ENCODE measurements at regions not wholly inside any gene's neighbourhood (a gene's known extent, or its start where the extent isn't known, plus 50 kb on each side); places are given as distances from the start of the nearest gene placed in this dataset.

DNA sequence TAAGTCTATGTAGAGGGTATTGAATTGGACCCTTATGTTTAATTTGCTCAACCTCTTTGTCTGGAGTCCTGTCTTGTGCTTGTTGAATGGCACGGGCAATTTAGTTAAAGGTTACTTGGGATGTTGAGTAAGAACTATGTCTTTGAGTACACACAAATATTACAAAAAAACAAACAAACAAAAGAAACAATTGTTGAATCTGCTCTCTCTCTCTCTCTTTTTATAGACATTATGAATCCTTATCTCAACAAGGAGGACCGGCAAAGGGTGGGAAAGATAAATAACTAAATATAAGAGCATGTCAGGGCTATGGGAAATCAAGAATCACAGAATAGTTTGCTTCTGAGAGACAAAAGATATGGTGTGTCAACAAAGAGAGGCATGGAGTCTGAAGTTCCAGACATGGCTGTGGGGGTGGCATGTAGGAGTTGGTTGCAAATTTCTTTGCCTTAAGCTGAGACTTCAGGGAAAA, 608.6 kb downstream of the UTRN start:
- Histone ChIP-seq H3K36me3 (replicated peaks in 1 of 2; ENCODE audit: control extremely low read depth in 1 of 2, control insufficient read depth in 1 of 2, extremely low read depth in 1 of 2, insufficient read depth in 2 of 2, low read length in 1 of 2) (no peaks in the 10 kb centered on the region), H3K27me3 (replicated peaks in 1 of 4; ENCODE audit: control extremely low read depth in 1 of 4, control insufficient read depth in 3 of 4, insufficient read depth in 4 of 4, low read length in 3 of 4) (no peaks in the 10 kb centered on the region), H3K27ac (ENCODE audit: low read length in 2 of 2) (no peak overlapping the region), H3K9me3 (ENCODE audit: control extremely low read depth in 1 of 3, control insufficient read depth in 2 of 3, insufficient read depth in 1 of 3, low read length in 2 of 3) (no peaks in the 10 kb centered on the region), H3K9ac (ENCODE audit: low read length) (no peak overlapping the region), H3K4me1 (ENCODE audit: control insufficient read depth in 2 of 2, insufficient read depth in 2 of 2, low read length in 2 of 2) (no peaks in the 10 kb centered on the region), H3K4me3 (ENCODE audit: control extremely low read depth in 1 of 5, extremely low read depth in 1 of 5, insufficient read depth in 1 of 5, low read depth in 2 of 5, low read length in 4 of 5) (no peak overlapping the region), H4K20me1 (ENCODE audit: control insufficient read depth, insufficient read depth, low read length, poor library complexity, severe bottlenecking) (no peaks in the 10 kb centered on the region), H3K79me2 (ENCODE audit: control insufficient read depth, insufficient read depth, low read length) (no peaks in the 10 kb centered on the region), H2AFZ (ENCODE audit: insufficient read depth, low read depth, low read length, poor library complexity, severe bottlenecking) (no peak overlapping the region), H3K4me2 (replicated peaks; ENCODE audit: low read depth, low read length, poor library complexity, severe bottlenecking) (no peak overlapping the region)
- Mint-ChIP-seq H3K9me3 (ENCODE audit: insufficient read depth) (no peaks in the 10 kb centered on the region), H3K4me1 (no peaks in the 10 kb centered on the region), H3K4me3 (no peak overlapping the region), H3K27ac (no peak overlapping the region), H3K27me3 (no peaks in the 10 kb centered on the region)
- TF ChIP-seq, protein P1, sequence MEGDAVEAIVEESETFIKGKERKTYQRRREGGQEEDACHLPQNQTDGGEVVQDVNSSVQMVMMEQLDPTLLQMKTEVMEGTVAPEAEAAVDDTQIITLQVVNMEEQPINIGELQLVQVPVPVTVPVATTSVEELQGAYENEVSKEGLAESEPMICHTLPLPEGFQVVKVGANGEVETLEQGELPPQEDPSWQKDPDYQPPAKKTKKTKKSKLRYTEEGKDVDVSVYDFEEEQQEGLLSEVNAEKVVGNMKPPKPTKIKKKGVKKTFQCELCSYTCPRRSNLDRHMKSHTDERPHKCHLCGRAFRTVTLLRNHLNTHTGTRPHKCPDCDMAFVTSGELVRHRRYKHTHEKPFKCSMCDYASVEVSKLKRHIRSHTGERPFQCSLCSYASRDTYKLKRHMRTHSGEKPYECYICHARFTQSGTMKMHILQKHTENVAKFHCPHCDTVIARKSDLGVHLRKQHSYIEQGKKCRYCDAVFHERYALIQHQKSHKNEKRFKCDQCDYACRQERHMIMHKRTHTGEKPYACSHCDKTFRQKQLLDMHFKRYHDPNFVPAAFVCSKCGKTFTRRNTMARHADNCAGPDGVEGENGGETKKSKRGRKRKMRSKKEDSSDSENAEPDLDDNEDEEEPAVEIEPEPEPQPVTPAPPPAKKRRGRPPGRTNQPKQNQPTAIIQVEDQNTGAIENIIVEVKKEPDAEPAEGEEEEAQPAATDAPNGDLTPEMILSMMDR (IDR thresholded peaks at IDR 0.05), result no peak
- TF ChIP-seq EZH2 (IDR thresholded peaks at IDR 0.05; ENCODE audit: borderline replicate concordance, insufficient read depth, low read depth, low read length, poor library complexity, severe bottlenecking), result no peak
- ChIA-PET POLR2A (no interaction called here), CTCF (no interaction called here)
- WGBS (ENCODE audit: insufficient coverage), result no CpG with 5 or more reads among the region's 2 CpGs
- DNase-seq, result no peak
- no peak for ATAC-seq (ENCODE audit: low read depth)
- intact Hi-C loops (cut with micrococcal nuclease), result no loop called here

GRCh38 chr6:144894240-144894639, 609.1 kb downstream of the UTRN start:
- H3K36me3 ChIP-seq (replicated peaks in 1 of 2; ENCODE audit: control extremely low read depth in 1 of 2, control insufficient read depth in 1 of 2, extremely low read depth in 1 of 2, insufficient read depth in 2 of 2, low read length in 1 of 2), result no peaks in the 10 kb centered on the region
- H3K9me3 Mint-ChIP-seq (ENCODE audit: insufficient read depth), result no peaks in the 10 kb centered on the region
- H3K27ac Mint-ChIP-seq, result no peak overlapping the region
- H3K4me1 ChIP-seq (ENCODE audit: control insufficient read depth in 2 of 2, insufficient read depth in 2 of 2, low read length in 2 of 2), result no peaks in the 10 kb centered on the region
- H3K4me1 Mint-ChIP-seq, result no peaks in the 10 kb centered on the region
- no peak overlapping the region for H3K4me2 ChIP-seq (replicated peaks; ENCODE audit: low read depth, low read length, poor library complexity, severe bottlenecking)
- H3K27ac ChIP-seq (ENCODE audit: low read length in 2 of 2), result no peak overlapping the region
- POLR2A ChIA-PET, result no interaction called here
- no peak overlapping the region for H3K4me3 Mint-ChIP-seq
- H2AFZ ChIP-seq (ENCODE audit: insufficient read depth, low read depth, low read length, poor library complexity, severe bottlenecking), result no peak overlapping the region
- no peak overlapping the region for H3K9ac ChIP-seq (ENCODE audit: low read length)
- DNase-seq, result no peak
- no peak overlapping the region for H3K4me3 ChIP-seq (ENCODE audit: control extremely low read depth in 1 of 5, extremely low read depth in 1 of 5, insufficient read depth in 1 of 5, low read depth in 2 of 5, low read length in 4 of 5)
- intact Hi-C loops (cut with micrococcal nuclease), result no loop called here
- TF ChIP-seq, protein P1 (IDR thresholded peaks at IDR 0.05), result no peak
- no peak for TF ChIP-seq EZH2 (IDR thresholded peaks at IDR 0.05; ENCODE audit: borderline replicate concordance, insufficient read depth, low read depth, low read length, poor library complexity, severe bottlenecking)
- H3K79me2 ChIP-seq (ENCODE audit: control insufficient read depth, insufficient read depth, low read length), result no peaks in the 10 kb centered on the region
- H3K27me3 ChIP-seq (replicated peaks in 1 of 4; ENCODE audit: control extremely low read depth in 1 of 4, control insufficient read depth in 3 of 4, insufficient read depth in 4 of 4, low read length in 3 of 4), result no peaks in the 10 kb centered on the region
- CTCF ChIA-PET, result no interaction called here
- no peaks in the 10 kb centered on the region for H3K27me3 Mint-ChIP-seq
- WGBS (ENCODE audit: insufficient coverage), result 100% methylated on average over 1 of the region's 2 CpGs
- no peaks in the 10 kb centered on the region for H3K9me3 ChIP-seq (ENCODE audit: control extremely low read depth in 1 of 3, control insufficient read depth in 2 of 3, insufficient read depth in 1 of 3, low read length in 2 of 3)
- no peaks in the 10 kb centered on the region for H4K20me1 ChIP-seq (ENCODE audit: control insufficient read depth, insufficient read depth, low read length, poor library complexity, severe bottlenecking)
- ATAC-seq (ENCODE audit: low read depth), result no peak
